K562 (cell line): ENCODE measurements at regions not wholly inside any gene's neighbourhood (a gene's known extent, or its start where the extent isn't known, plus 50 kb on each side); places are given as distances from the start of the nearest gene placed in this dataset.

ENCODE experiments used
- FOXK2 ChIP-seq, 2 experiments: fragments of 450-650 bp; IDR thresholded peaks in 1 of 2; conservative IDR thresholded peaks in 1 of 2; 2 replicates each; pipeline ENCODE4 v1.6.1; 2016; ENCODE audit warnings: low read depth in 2 of 2, mild to moderate bottlenecking in 1 of 2
- ZFX ChIP-seq: sonication (generic); formaldehyde crosslinking; IDR thresholded peaks from 2 replicates; pipeline ENCODE4 v1.8.0; 2022; ENCODE audit warnings: mild to moderate bottlenecking, missing genetic modification reagents, moderate library complexity
- TF ChIP-seq, protein P1 (sequence below): fragments of 450-650 bp; IDR thresholded peaks from 2 replicates; pipeline ENCODE4 v1.6.1; 2014; ENCODE audit warnings: low read depth, mild to moderate bottlenecking, moderate library complexity, borderline replicate concordance

DNA sequence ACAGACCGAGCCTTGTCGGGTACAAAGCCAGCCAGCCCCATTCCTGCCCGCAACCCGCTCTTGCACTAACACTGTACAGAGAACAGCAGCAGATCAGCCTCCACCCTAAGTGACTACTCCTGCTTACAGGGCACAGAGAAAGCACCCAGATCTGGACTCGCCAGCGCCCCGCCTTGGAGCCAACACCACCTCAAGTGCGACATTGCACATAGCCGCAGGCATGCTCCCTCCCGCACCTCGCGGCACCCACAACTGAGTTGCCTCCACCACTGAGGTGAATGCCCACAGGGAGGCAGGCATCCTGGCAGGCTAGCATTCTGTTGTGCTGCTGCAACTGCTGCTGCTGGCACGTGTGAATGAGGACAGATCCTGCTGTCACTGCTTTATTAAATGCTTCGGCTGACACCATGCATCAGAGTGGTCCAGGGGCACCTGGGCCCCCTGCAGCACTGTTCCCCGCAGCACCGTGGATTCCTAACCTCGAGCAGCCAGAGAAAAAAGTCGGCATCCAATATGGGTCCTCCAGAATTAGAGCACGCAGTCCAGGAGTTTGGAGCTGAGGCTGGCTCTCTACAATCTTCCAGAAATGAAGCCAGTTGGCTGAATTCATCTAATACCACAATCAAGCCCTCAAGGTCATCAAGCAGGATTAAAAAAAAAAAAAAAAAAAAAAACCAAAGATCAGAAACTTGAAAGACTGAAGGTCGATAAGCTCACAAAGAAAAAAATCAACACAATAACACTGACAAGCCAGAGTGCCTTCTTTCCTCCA lies 352.9 kb downstream of the GASK1B start:
- TF ChIP-seq FOXK2 (conservative IDR thresholded peaks at IDR 0.05 in 1 of 2, IDR thresholded peaks at IDR 0.05 in 1 of 2; ENCODE audit: low read depth in 2 of 2) (no peak), ZFX (CRISPR knock-in tag) (no peak)
- TF ChIP-seq, protein P1, sequence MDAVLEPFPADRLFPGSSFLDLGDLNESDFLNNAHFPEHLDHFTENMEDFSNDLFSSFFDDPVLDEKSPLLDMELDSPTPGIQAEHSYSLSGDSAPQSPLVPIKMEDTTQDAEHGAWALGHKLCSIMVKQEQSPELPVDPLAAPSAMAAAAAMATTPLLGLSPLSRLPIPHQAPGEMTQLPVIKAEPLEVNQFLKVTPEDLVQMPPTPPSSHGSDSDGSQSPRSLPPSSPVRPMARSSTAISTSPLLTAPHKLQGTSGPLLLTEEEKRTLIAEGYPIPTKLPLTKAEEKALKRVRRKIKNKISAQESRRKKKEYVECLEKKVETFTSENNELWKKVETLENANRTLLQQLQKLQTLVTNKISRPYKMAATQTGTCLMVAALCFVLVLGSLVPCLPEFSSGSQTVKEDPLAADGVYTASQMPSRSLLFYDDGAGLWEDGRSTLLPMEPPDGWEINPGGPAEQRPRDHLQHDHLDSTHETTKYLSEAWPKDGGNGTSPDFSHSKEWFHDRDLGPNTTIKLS = no peak
